Effector memory CD8-positive, alpha-beta T cell (primary cell): ENCODE measurements at regions not wholly inside any gene's neighbourhood (a gene's known extent, or its start where the extent isn't known, plus 50 kb on each side); places are given as distances from the start of the nearest gene placed in this dataset.

Experiments
- ATAC-seq: fragments of 150-1000 bp; cut with Tn5 transposase; replicated peaks from 2 replicates; pipeline ENCODE4 v1.10.0; 2021; ENCODE audit warnings: mild to moderate bottlenecking, moderate library complexity
- DNase-seq, 3 experiments: peaks; one replicate each; pipeline ENCODE4 v3.0.0; 2021
- H3K27ac Mint-ChIP-seq, 2 donors: one replicate each; pipeline ENCODE4 v1.8.0; 2022; ENCODE audit warnings: mild to moderate bottlenecking in 2 of 2, mixed read lengths in 2 of 2, moderate library complexity in 2 of 2
- H3K27me3 Mint-ChIP-seq, 2 donors: one replicate each; pipeline ENCODE4 v1.8.0; 2022; ENCODE audit warnings: mixed read lengths in 2 of 2
- H3K36me3 Mint-ChIP-seq: one replicate; pipeline ENCODE4 v1.8.0; 2022; ENCODE audit warnings: mild to moderate bottlenecking, moderate library complexity, mixed read lengths; ENCODE audit not compliant: insufficient read depth
- H3K4me1 Mint-ChIP-seq, 2 donors: one replicate each; pipeline ENCODE4 v1.8.0; 2022; ENCODE audit warnings: low read depth in 2 of 2, mixed read lengths in 2 of 2
- H3K4me3 Mint-ChIP-seq, 2 donors: one replicate each; pipeline ENCODE4 v1.8.0; 2022; ENCODE audit warnings: mild to moderate bottlenecking in 2 of 2, mixed read lengths in 2 of 2, moderate library complexity in 2 of 2
- H3K9me3 Mint-ChIP-seq, 2 donors: one replicate each; pipeline ENCODE4 v1.8.0; 2022; ENCODE audit warnings: mixed read lengths in 2 of 2

GRCh38 chr4:66357316-66357715, 687.0 kb upstream of the EPHA5 start:
- no peak for ATAC-seq
- DNase-seq: no peak
- no peak overlapping the region for H3K4me3 Mint-ChIP-seq
- no peaks in the 10 kb centered on the region for H3K27me3 Mint-ChIP-seq
- H3K9me3 Mint-ChIP-seq: peaks cover 8% of the 10 kb centered on the region in 2 donors
- no peaks in the 10 kb centered on the region for H3K4me1 Mint-ChIP-seq
- H3K36me3 Mint-ChIP-seq: no peaks in the 10 kb centered on the region
- no peak overlapping the region for H3K27ac Mint-ChIP-seq

GRCh38 chr4:66355328-66355727, 685.0 kb upstream of the EPHA5 start:
- Mint-ChIP-seq H3K27me3 (no peaks in the 10 kb centered on the region), H3K27ac (no peak overlapping the region), H3K4me3 (no peak overlapping the region), H3K9me3 (peaks cover 8% of the 10 kb centered on the region in 2 donors), H3K4me1 (no peaks in the 10 kb centered on the region), H3K36me3 (no peaks in the 10 kb centered on the region)
- DNase-seq: no peak
- ATAC-seq: no peak

- Mint-ChIP-seq H3K27ac (no peak overlapping the region), H3K4me1 (no peaks in the 10 kb centered on the region), H3K27me3 (no peaks in the 10 kb centered on the region), H3K36me3 (no peaks in the 10 kb centered on the region), H3K9me3 (peaks cover 10 to 15% of the 10 kb centered on the region in 2 donors), H3K4me3 (no peak overlapping the region)
- DNase-seq: no peak
- no peak for ATAC-seq
Observed at GRCh38 chr4:66351761-66352160, 681.5 kb upstream of the EPHA5 start.

GRCh38 chr4:66340286-66340893, 670.1 kb upstream of the EPHA5 start:
- DNase-seq (no peak), ATAC-seq (no peak)
- Mint-ChIP-seq H3K9me3 (peaks cover 0 to 5% of the 10 kb centered on the region in 2 donors), H3K27me3 (no peaks in the 10 kb centered on the region), H3K27ac (no peak overlapping the region), H3K4me3 (no peak overlapping the region), H3K4me1 (no peaks in the 10 kb centered on the region), H3K36me3 (no peaks in the 10 kb centered on the region)

- Mint-ChIP-seq H3K27ac (no peak overlapping the region), H3K4me3 (no peak overlapping the region), H3K36me3 (no peaks in the 10 kb centered on the region), H3K27me3 (no peaks in the 10 kb centered on the region), H3K9me3 (peaks cover 0 to 7% of the 10 kb centered on the region in 2 donors), H3K4me1 (no peaks in the 10 kb centered on the region)
- ATAC-seq (no peak), DNase-seq (no peak)
Observed at GRCh38 chr4:66339007-66339406, 668.7 kb upstream of the EPHA5 start.

GRCh38 chr4:66331761-66332160, 661.5 kb upstream of the EPHA5 start:
- DNase-seq: no peak
- no peak overlapping the region for H3K27ac Mint-ChIP-seq
- no peaks in the 10 kb centered on the region for H3K36me3 Mint-ChIP-seq
- no peaks in the 10 kb centered on the region for H3K27me3 Mint-ChIP-seq
- peaks cover 0 to 8% of the 10 kb centered on the region in 2 donors for H3K9me3 Mint-ChIP-seq
- no peak overlapping the region for H3K4me3 Mint-ChIP-seq
- H3K4me1 Mint-ChIP-seq: no peaks in the 10 kb centered on the region
- ATAC-seq: no peak

- ATAC-seq: no peak
- H3K4me3 Mint-ChIP-seq: no peak overlapping the region
- no peaks in the 10 kb centered on the region for H3K4me1 Mint-ChIP-seq
- peaks cover 0 to 6% of the 10 kb centered on the region in 2 donors for H3K9me3 Mint-ChIP-seq
- H3K36me3 Mint-ChIP-seq: no peaks in the 10 kb centered on the region
- H3K27me3 Mint-ChIP-seq: no peaks in the 10 kb centered on the region
- no peak overlapping the region for H3K27ac Mint-ChIP-seq
- no peak for DNase-seq
Observed at GRCh38 chr4:66330125-66330524, 659.8 kb upstream of the EPHA5 start.

- H3K27ac Mint-ChIP-seq: no peak overlapping the region
- H3K4me1 Mint-ChIP-seq: no peaks in the 10 kb centered on the region
- ATAC-seq (no peak), DNase-seq (no peak)
- no peaks in the 10 kb centered on the region for H3K27me3 Mint-ChIP-seq
- H3K36me3 Mint-ChIP-seq: no peaks in the 10 kb centered on the region
- peaks cover 0 to 4% of the 10 kb centered on the region in 2 donors for H3K9me3 Mint-ChIP-seq
- no peak overlapping the region for H3K4me3 Mint-ChIP-seq
Observed at GRCh38 chr4:66328803-66329574, 658.7 kb upstream of the EPHA5 start.

GRCh38 chr4:66307641-66308438, 637.6 kb upstream of the EPHA5 start:
- no peaks in the 10 kb centered on the region for H3K36me3 Mint-ChIP-seq
- DNase-seq (no peak), ATAC-seq (no peak)
- no peaks in the 10 kb centered on the region for H3K27me3 Mint-ChIP-seq
- H3K9me3 Mint-ChIP-seq: peaks cover 11 to 22% of the 10 kb centered on the region in 2 donors
- H3K27ac Mint-ChIP-seq: no peak overlapping the region
- H3K4me1 Mint-ChIP-seq: no peaks in the 10 kb centered on the region
- no peak overlapping the region for H3K4me3 Mint-ChIP-seq

- Mint-ChIP-seq H3K4me1 (no peaks in the 10 kb centered on the region), H3K27me3 (no peaks in the 10 kb centered on the region), H3K27ac (no peak overlapping the region), H3K9me3 (peaks cover 0 to 5% of the 10 kb centered on the region in 2 donors), H3K36me3 (no peaks in the 10 kb centered on the region), H3K4me3 (no peak overlapping the region)
- ATAC-seq (no peak), DNase-seq (no peak)
Observed at GRCh38 chr4:66300336-66300934, 630.1 kb upstream of the EPHA5 start.

- H3K9me3 Mint-ChIP-seq: peaks cover 6 to 8% of the 10 kb centered on the region in 2 donors
Observed at GRCh38 chr4:66298569-66298968, 628.3 kb upstream of the EPHA5 start.

GRCh38 chr4:66297703-66298102, 627.4 kb upstream of the EPHA5 start:
- H3K9me3 Mint-ChIP-seq: peaks cover 7 to 8% of the 10 kb centered on the region in 2 donors
- ATAC-seq (no peak), DNase-seq (no peak)
- no peaks in the 10 kb centered on the region for H3K36me3 Mint-ChIP-seq
- no peak overlapping the region for H3K4me3 Mint-ChIP-seq
- no peaks in the 10 kb centered on the region for H3K4me1 Mint-ChIP-seq
- H3K27ac Mint-ChIP-seq: no peak overlapping the region
- H3K27me3 Mint-ChIP-seq: no peaks in the 10 kb centered on the region

More at GRCh38 chr4:66298569-66298968, 628.3 kb upstream of the EPHA5 start:
- no peak overlapping the region for H3K4me3 Mint-ChIP-seq
- no peak for ATAC-seq
- H3K27me3 Mint-ChIP-seq: no peaks in the 10 kb centered on the region
- no peaks in the 10 kb centered on the region for H3K4me1 Mint-ChIP-seq
- no peak overlapping the region for H3K27ac Mint-ChIP-seq
- DNase-seq: no peak
- no peaks in the 10 kb centered on the region for H3K36me3 Mint-ChIP-seq

GRCh38 chr4:66294638-66295037, 624.3 kb upstream of the EPHA5 start:
- Mint-ChIP-seq H3K9me3 (peaks cover 6 to 7% of the 10 kb centered on the region in 2 donors), H3K4me3 (no peak overlapping the region), H3K4me1 (no peaks in the 10 kb centered on the region), H3K36me3 (no peaks in the 10 kb centered on the region), H3K27ac (no peak overlapping the region), H3K27me3 (no peaks in the 10 kb centered on the region)
- DNase-seq (no peak), ATAC-seq (no peak)
